Esophagus squamous epithelium (tissue), 4 donors: ENCODE measurements at regions not wholly inside any gene's neighbourhood (a gene's known extent, or its start where the extent isn't known, plus 50 kb on each side); places are given as distances from the start of the nearest gene placed in this dataset.

Experiments
- CTCF ChIP-seq, 6 experiments: fragments of 450-650 bp in 4 of 6; fragments of 200-600 bp in 2 of 6; sonication (generic) in 2 of 6; IDR thresholded peaks; one replicate each; pipeline ENCODE4 v1.5.1; 2016 to 2019; ENCODE audit warnings: antibody characterized with exemption in 6 of 6, mild to moderate bottlenecking in 4 of 6, moderate library complexity in 4 of 6
- POLR2A ChIP-seq, 4 donors: fragments of 450-650 bp; IDR thresholded peaks; one replicate each; pipeline ENCODE4 v1.6.1; 2017; ENCODE audit warnings: antibody characterized with exemption in 4 of 4, mild to moderate bottlenecking in 4 of 4, moderate library complexity in 3 of 4

- TF ChIP-seq CTCF (IDR thresholded peaks at IDR 0.05): no peak
- no peak for TF ChIP-seq POLR2A (IDR thresholded peaks at IDR 0.05)
Measured at GRCh38 chrX:22882543-22882942, 117.2 kb upstream of the DDX53 start.
